ENCODE measurements at regions not wholly inside any gene's neighbourhood (a gene's known extent, or its start where the extent isn't known, plus 50 kb on each side); places are given as distances from the start of the nearest gene placed in this dataset.
A peak's percentile ranks its signal among the peaks of the same experiment; 100 is the strongest.
"Not testable (repeated sequence)": the region's sequence is repeated elsewhere in the genome, so short reads cannot be mapped to it uniquely, and the experiment has no call there.

GRCh38 chr13:107999751-108000150 lies 215.6 kb downstream of the LIG4 start:
- DNase-seq: no peak

GRCh38 chr13:107994137-107994536 lies 221.2 kb downstream of the LIG4 start:
- DNase-seq: no peak

- no peak for DNase-seq
These were observed 221.9 kb downstream of the LIG4 start for GRCh38 chr13:107993239-107993949.

GRCh38 chr13:107992542-107992941 lies 222.8 kb downstream of the LIG4 start:
- no peak for DNase-seq

- DNase-seq: no peak
These were observed 238.2 kb downstream of the LIG4 start for GRCh38 chr13:107977071-107977574.

- DNase-seq: no peak
These were observed 238.7 kb downstream of the LIG4 start for GRCh38 chr13:107976628-107977027.

GRCh38 chr13:107974409-107974808 lies 240.9 kb downstream of the LIG4 start:
- peak; percentile 44 for DNase-seq

- DNase-seq: no peak
These were observed 245.8 kb downstream of the LIG4 start for GRCh38 chr13:107969546-107969945.

GRCh38 chr13:107968470-107968869 lies 246.9 kb downstream of the LIG4 start:
- DNase-seq: no peak

- peak; percentile 41 for DNase-seq
These were observed 250.9 kb downstream of the LIG4 start for GRCh38 chr13:107964395-107964794.

GRCh38 chr13:107961849-107962608 lies 253.3 kb downstream of the LIG4 start:
- no peak for DNase-seq

GRCh38 chr13:107960301-107960700 lies 255.0 kb downstream of the LIG4 start:
- no peak for DNase-seq

- DNase-seq: no peak
These were observed 258.4 kb downstream of the LIG4 start for GRCh38 chr13:107956889-107957288.

- DNase-seq: no peak
These were observed 273.2 kb downstream of the LIG4 start for GRCh38 chr13:107942030-107942617.

GRCh38 chr13:107941345-107942029 lies 273.8 kb downstream of the LIG4 start:
- DNase-seq: no peak

- DNase-seq: no peak
These were observed 277.5 kb downstream of the LIG4 start for GRCh38 chr13:107937848-107938247.

- DNase-seq: no peak
These were observed 284.3 kb downstream of the LIG4 start for GRCh38 chr13:107931056-107931455.

GRCh38 chr13:107928762-107929161 lies 286.6 kb downstream of the LIG4 start:
- no peak for DNase-seq

GRCh38 chr13:107927557-107927956 lies 287.8 kb downstream of the LIG4 start:
- DNase-seq: no peak

GRCh38 chr13:107926515-107926914 lies 288.8 kb downstream of the LIG4 start:
- DNase-seq: not testable (repeated sequence)

GRCh38 chr13:107916902-107917301 lies 298.4 kb downstream of the LIG4 start:
- DNase-seq: not testable (repeated sequence)

- DNase-seq: no peak
These were observed 302.6 kb downstream of the LIG4 start for GRCh38 chr13:107912745-107913144.

Data from NCI-H748 treated with DMSO at 0.1 percent for 48 hours (cell line).